ENCODE measurements at regions not wholly inside any gene's neighbourhood (a gene's known extent, or its start where the extent isn't known, plus 50 kb on each side); places are given as distances from the start of the nearest gene placed in this dataset.

- no peaks in the 10 kb centered on the region for H3K9me3 ChIP-seq (ENCODE audit: control insufficient read depth in 2 of 3, low read length in 3 of 3)
- Mint-ChIP-seq H3K27me3 (peaks cover 3 to 20% (median 14%) of the 10 kb centered on the region in 5 donors), H3K4me1 (peaks cover 0 to 2% (median 0%) of the 10 kb centered on the region in 7 donors), H3K4me3 (no peak overlapping the region), H3K9me3 (peaks cover 0 to 7% (median 0%) of the 10 kb centered on the region in 11 donors), H3K27ac (no peak overlapping the region), H3K36me3 (no peaks in the 10 kb centered on the region)
- POLR2A ChIA-PET = no interaction called here
- intact Hi-C loops (cut with micrococcal nuclease) = no loop called here
- H3K4me1 ChIP-seq (ENCODE audit: control insufficient read depth in 2 of 2, insufficient read depth in 2 of 2, low read length in 2 of 2) = no peaks in the 10 kb centered on the region
- no peak overlapping the region for H3K4me3 ChIP-seq (ENCODE audit: low read length)
- CTCF ChIA-PET = no interaction called here
- ATAC-seq = no peak
- no peaks in the 10 kb centered on the region for H3K27me3 ChIP-seq (ENCODE audit: control insufficient read depth in 2 of 2, insufficient read depth in 2 of 2, low read length in 2 of 2)
- no peaks in the 10 kb centered on the region for H3K36me3 ChIP-seq (ENCODE audit: control insufficient read depth in 2 of 3, insufficient read depth in 3 of 3, low read length in 3 of 3)
- no peak for DNase-seq
- H3K27ac ChIP-seq (ENCODE audit: low read depth, low read length) = no peak overlapping the region
Measured at GRCh38 chr2:236935083-236935482, 150.6 kb upstream of the COPS8 start.

GRCh38 chr2:236935631-236936445 is 149.9 kb upstream of the COPS8 start:
- peaks cover 3 to 20% (median 14%) of the 10 kb centered on the region in 5 donors for H3K27me3 Mint-ChIP-seq
- no peak overlapping the region for H3K27ac Mint-ChIP-seq
- Histone ChIP-seq H3K4me1 (ENCODE audit: control insufficient read depth in 2 of 2, insufficient read depth in 2 of 2, low read length in 2 of 2) (no peaks in the 10 kb centered on the region), H3K4me3 (ENCODE audit: low read length) (no peak overlapping the region), H3K27me3 (ENCODE audit: control insufficient read depth in 2 of 2, insufficient read depth in 2 of 2, low read length in 2 of 2) (no peaks in the 10 kb centered on the region), H3K27ac (ENCODE audit: low read depth, low read length) (no peak overlapping the region), H3K9me3 (ENCODE audit: control insufficient read depth in 2 of 3, low read length in 3 of 3) (no peaks in the 10 kb centered on the region), H3K36me3 (ENCODE audit: control insufficient read depth in 2 of 3, insufficient read depth in 3 of 3, low read length in 3 of 3) (no peaks in the 10 kb centered on the region)
- no peak overlapping the region for H3K4me3 Mint-ChIP-seq
- ChIA-PET CTCF (no interaction called here), POLR2A (no interaction called here)
- no peaks in the 10 kb centered on the region for H3K36me3 Mint-ChIP-seq
- H3K9me3 Mint-ChIP-seq = peaks cover 0 to 7% (median 0%) of the 10 kb centered on the region in 11 donors
- H3K4me1 Mint-ChIP-seq = peaks cover 0 to 2% (median 0%) of the 10 kb centered on the region in 7 donors
- intact Hi-C loops (cut with micrococcal nuclease) = no loop called here
- DNase-seq (no peak), ATAC-seq (no peak)

DNA sequence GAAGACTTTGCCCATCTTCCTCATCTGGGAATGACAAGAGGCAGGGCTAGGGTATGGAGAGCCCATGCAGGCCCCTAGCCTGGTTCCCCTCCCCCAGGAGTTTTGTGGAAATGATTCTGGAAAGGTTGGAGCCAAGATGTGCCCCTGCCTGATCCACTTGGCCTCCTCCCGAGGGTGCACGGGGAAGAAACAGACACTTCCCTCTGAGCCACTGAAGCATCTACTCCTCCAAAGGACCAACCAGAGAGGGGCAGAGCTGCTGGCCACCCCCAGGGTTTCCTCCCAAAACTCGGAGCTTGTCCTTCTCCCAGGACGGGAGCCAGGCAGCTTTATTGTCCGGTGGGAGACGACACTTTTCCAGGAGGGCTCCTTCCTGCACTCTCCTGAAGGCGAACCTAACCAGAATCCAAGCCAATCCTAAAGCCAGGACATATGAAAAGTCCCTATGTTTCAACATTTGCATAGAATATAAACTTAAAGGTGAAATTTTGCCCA is 149.2 kb upstream of the COPS8 start:
- Histone ChIP-seq H3K36me3 (ENCODE audit: control insufficient read depth in 2 of 3, insufficient read depth in 3 of 3, low read length in 3 of 3) (no peaks in the 10 kb centered on the region), H3K4me1 (ENCODE audit: control insufficient read depth in 2 of 2, insufficient read depth in 2 of 2, low read length in 2 of 2) (no peaks in the 10 kb centered on the region), H3K27me3 (ENCODE audit: control insufficient read depth in 2 of 2, insufficient read depth in 2 of 2, low read length in 2 of 2) (no peaks in the 10 kb centered on the region), H3K27ac (ENCODE audit: low read depth, low read length) (no peak overlapping the region), H3K9me3 (ENCODE audit: control insufficient read depth in 2 of 3, low read length in 3 of 3) (no peaks in the 10 kb centered on the region), H3K4me3 (ENCODE audit: low read length) (no peak overlapping the region)
- DNase-seq (no peak), ATAC-seq (no peak)
- peaks cover 3 to 16% (median 11%) of the 10 kb centered on the region in 5 donors for H3K27me3 Mint-ChIP-seq
- H3K4me3 Mint-ChIP-seq = no peak overlapping the region
- H3K4me1 Mint-ChIP-seq = peaks cover 0 to 2% (median 0%) of the 10 kb centered on the region in 7 donors
- POLR2A ChIA-PET = no interaction called here
- intact Hi-C loops (cut with micrococcal nuclease) = no loop called here
- peaks cover 0 to 7% (median 0%) of the 10 kb centered on the region in 11 donors for H3K9me3 Mint-ChIP-seq
- H3K36me3 Mint-ChIP-seq = no peaks in the 10 kb centered on the region
- CTCF ChIA-PET = no interaction called here
- no peak overlapping the region for H3K27ac Mint-ChIP-seq

- intact Hi-C loops (cut with micrococcal nuclease) = no loop called here
- DNase-seq = no peak
- H3K27me3 ChIP-seq (ENCODE audit: control insufficient read depth in 2 of 2, insufficient read depth in 2 of 2, low read length in 2 of 2) = no peaks in the 10 kb centered on the region
- ATAC-seq = no peak
- H3K9me3 ChIP-seq (ENCODE audit: control insufficient read depth in 2 of 3, low read length in 3 of 3) = no peaks in the 10 kb centered on the region
- no peaks in the 10 kb centered on the region for H3K36me3 ChIP-seq (ENCODE audit: control insufficient read depth in 2 of 3, insufficient read depth in 3 of 3, low read length in 3 of 3)
- peaks cover 0 to 8% (median 3%) of the 10 kb centered on the region in 5 donors for H3K27me3 Mint-ChIP-seq
- no peak overlapping the region for H3K4me3 ChIP-seq (ENCODE audit: low read length)
- H3K27ac Mint-ChIP-seq = no peak overlapping the region
- POLR2A ChIA-PET = no interaction called here
- peaks cover 0 to 2% (median 0%) of the 10 kb centered on the region in 11 donors for H3K9me3 Mint-ChIP-seq
- H3K4me3 Mint-ChIP-seq = no peak overlapping the region
- H3K4me1 ChIP-seq (ENCODE audit: control insufficient read depth in 2 of 2, insufficient read depth in 2 of 2, low read length in 2 of 2) = no peaks in the 10 kb centered on the region
- H3K27ac ChIP-seq (ENCODE audit: low read depth, low read length) = no peak overlapping the region
- H3K4me1 Mint-ChIP-seq = peaks cover 0 to 2% (median 0%) of the 10 kb centered on the region in 7 donors
- CTCF ChIA-PET = no interaction called here
- no peaks in the 10 kb centered on the region for H3K36me3 Mint-ChIP-seq
Measured at GRCh38 chr2:236938126-236938525, 147.6 kb upstream of the COPS8 start.

- intact Hi-C loops (cut with micrococcal nuclease) = no loop called here
- peaks cover 0 to 2% (median 0%) of the 10 kb centered on the region in 7 donors for H3K4me1 Mint-ChIP-seq
- H3K4me3 Mint-ChIP-seq = no peak overlapping the region
- Histone ChIP-seq H3K27me3 (ENCODE audit: control insufficient read depth in 2 of 2, insufficient read depth in 2 of 2, low read length in 2 of 2) (no peaks in the 10 kb centered on the region), H3K4me3 (ENCODE audit: low read length) (no peak overlapping the region), H3K9me3 (ENCODE audit: control insufficient read depth in 2 of 3, low read length in 3 of 3) (no peaks in the 10 kb centered on the region), H3K4me1 (ENCODE audit: control insufficient read depth in 2 of 2, insufficient read depth in 2 of 2, low read length in 2 of 2) (no peaks in the 10 kb centered on the region), H3K27ac (ENCODE audit: low read depth, low read length) (no peak overlapping the region), H3K36me3 (ENCODE audit: control insufficient read depth in 2 of 3, insufficient read depth in 3 of 3, low read length in 3 of 3) (no peaks in the 10 kb centered on the region)
- H3K9me3 Mint-ChIP-seq = no peaks in the 10 kb centered on the region
- peak overlapping the region in 1 of 9 donors; percentile 15 for H3K27ac Mint-ChIP-seq
- no peak for DNase-seq
- ATAC-seq = no peak
- CTCF ChIA-PET = no interaction called here
- H3K27me3 Mint-ChIP-seq = peaks cover 0 to 10% (median 7%) of the 10 kb centered on the region in 5 donors
- POLR2A ChIA-PET = no interaction called here
- H3K36me3 Mint-ChIP-seq = no peaks in the 10 kb centered on the region
Measured at GRCh38 chr2:236939271-236939670, 146.4 kb upstream of the COPS8 start.

DNA sequence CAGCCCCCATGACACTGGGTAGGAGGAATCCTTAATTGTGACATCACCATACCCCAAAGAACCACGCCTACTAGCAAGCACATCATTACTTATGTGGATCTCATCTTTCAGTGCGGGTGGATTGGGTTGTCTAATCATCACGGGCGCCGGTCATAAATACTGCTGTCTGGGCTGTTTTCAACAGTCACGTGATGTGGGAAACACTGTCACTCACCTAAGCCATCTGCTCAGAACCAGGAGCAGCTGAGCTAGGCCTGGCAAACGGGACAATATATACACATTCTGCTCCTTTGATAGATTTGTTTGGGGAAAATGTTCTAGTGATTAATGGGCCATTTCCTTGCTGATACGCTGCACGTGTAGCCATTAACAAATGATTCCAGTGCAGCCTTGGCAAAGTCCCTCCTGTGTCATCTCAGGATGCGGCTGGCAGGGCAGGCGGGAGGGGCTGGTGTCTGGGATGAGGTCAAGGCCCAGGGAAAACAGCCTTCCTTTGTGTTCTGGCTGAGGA is 145.9 kb upstream of the COPS8 start:
- Mint-ChIP-seq H3K4me1 (peaks cover 0 to 2% (median 0%) of the 10 kb centered on the region in 7 donors), H3K36me3 (no peaks in the 10 kb centered on the region), H3K27ac (peak overlapping the region in 1 of 9 donors; percentile 9), H3K27me3 (peaks cover 0 to 10% (median 6%) of the 10 kb centered on the region in 5 donors), H3K4me3 (no peak overlapping the region), H3K9me3 (no peaks in the 10 kb centered on the region)
- ATAC-seq = no peak
- intact Hi-C loops (cut with micrococcal nuclease) = no loop called here
- H3K9me3 ChIP-seq (ENCODE audit: control insufficient read depth in 2 of 3, low read length in 3 of 3) = no peaks in the 10 kb centered on the region
- no peak overlapping the region for H3K27ac ChIP-seq (ENCODE audit: low read depth, low read length)
- H3K27me3 ChIP-seq (ENCODE audit: control insufficient read depth in 2 of 2, insufficient read depth in 2 of 2, low read length in 2 of 2) = no peaks in the 10 kb centered on the region
- H3K4me1 ChIP-seq (ENCODE audit: control insufficient read depth in 2 of 2, insufficient read depth in 2 of 2, low read length in 2 of 2) = no peaks in the 10 kb centered on the region
- DNase-seq = no peak
- H3K36me3 ChIP-seq (ENCODE audit: control insufficient read depth in 2 of 3, insufficient read depth in 3 of 3, low read length in 3 of 3) = no peaks in the 10 kb centered on the region
- H3K4me3 ChIP-seq (ENCODE audit: low read length) = no peak overlapping the region
- ChIA-PET CTCF (no interaction called here), POLR2A (no interaction called here)

DNA sequence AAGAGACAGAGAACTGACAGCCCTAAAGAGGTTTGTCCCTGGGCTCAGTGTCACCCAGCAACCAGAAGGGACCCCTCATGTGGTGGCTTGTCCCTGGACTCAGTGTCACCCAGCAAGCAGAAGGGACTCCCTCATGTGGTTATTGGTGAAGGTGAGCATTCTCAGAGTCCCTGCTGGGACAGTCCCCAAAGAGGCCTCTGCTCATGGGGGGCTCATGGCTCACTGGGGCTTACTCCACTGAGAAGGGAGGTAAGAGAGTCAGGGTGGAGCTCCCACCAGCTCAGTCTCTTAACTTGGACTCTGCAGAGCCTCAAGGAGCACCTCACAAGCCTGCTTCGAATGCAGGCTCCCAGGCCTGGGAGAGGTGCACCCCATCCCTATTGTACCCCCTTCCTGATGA is 145.2 kb upstream of the COPS8 start:
- no peak overlapping the region for H3K4me3 Mint-ChIP-seq
- no peaks in the 10 kb centered on the region for H3K4me1 ChIP-seq (ENCODE audit: control insufficient read depth in 2 of 2, insufficient read depth in 2 of 2, low read length in 2 of 2)
- no peaks in the 10 kb centered on the region for H3K36me3 Mint-ChIP-seq
- H3K27me3 ChIP-seq (ENCODE audit: control insufficient read depth in 2 of 2, insufficient read depth in 2 of 2, low read length in 2 of 2) = no peaks in the 10 kb centered on the region
- H3K9me3 Mint-ChIP-seq = no peaks in the 10 kb centered on the region
- intact Hi-C loops (cut with micrococcal nuclease) = no loop called here
- POLR2A ChIA-PET = no interaction called here
- H3K27ac Mint-ChIP-seq = peak overlapping the region in 1 of 9 donors; percentile 9
- H3K4me1 Mint-ChIP-seq = peaks cover 0 to 2% (median 0%) of the 10 kb centered on the region in 7 donors
- CTCF ChIA-PET = no interaction called here
- ATAC-seq (no peak), DNase-seq (no peak)
- H3K4me3 ChIP-seq (ENCODE audit: low read length) = no peak overlapping the region
- no peaks in the 10 kb centered on the region for H3K9me3 ChIP-seq (ENCODE audit: control insufficient read depth in 2 of 3, low read length in 3 of 3)
- no peak overlapping the region for H3K27ac ChIP-seq (ENCODE audit: low read depth, low read length)
- H3K27me3 Mint-ChIP-seq = peaks cover 0 to 10% (median 0%) of the 10 kb centered on the region in 5 donors
- no peaks in the 10 kb centered on the region for H3K36me3 ChIP-seq (ENCODE audit: control insufficient read depth in 2 of 3, insufficient read depth in 3 of 3, low read length in 3 of 3)
